H1 (cell line): ENCODE measurements at regions not wholly inside any gene's neighbourhood (a gene's known extent, or its start where the extent isn't known, plus 50 kb on each side); places are given as distances from the start of the nearest gene placed in this dataset.

ENCODE experiments used
- CTCF ChIA-PET: fragments of 300-600 bp; sonication (Branson Sonifier 250); formaldehyde crosslinking; loops from one replicate; lab custom pipeline; 2021; ENCODE audit not compliant: partially characterized antibody; lab: Charles Lee
- POLR2A ChIA-PET: fragments of 300-600 bp; sonication (Branson Sonifier 250); formaldehyde crosslinking; loops from one replicate; lab custom pipeline; 2021; ENCODE audit warnings: inconsistent platforms; ENCODE audit not compliant: partially characterized antibody; lab: Charles Lee
- DNase-seq, 2 experiments: peaks; one replicate each; pipeline versions ENCODE4 v3.0.0 to v3.0.0-alpha.2; 2010 to 2022; ENCODE audit warnings: low spot score in 2 of 2, low read depth in 1 of 2, mixed read lengths in 1 of 2
- FAIRE-seq: peaks from 2 replicates; lab custom pipeline; 2011; peaks lifted over from hg19 to GRCh38; lab: Jason Lieb, UNC
- H2AFZ ChIP-seq: 2 replicates; pipeline ENCODE4 v1.8.1; 2012; ENCODE audit warnings: low read length, inconsistent platforms
- H2AK5ac ChIP-seq: 2 replicates; pipeline ENCODE4 v1.6.1; 2013; ENCODE audit warnings: low read depth, low read length
- H2BK120ac ChIP-seq: replicated peaks from 2 replicates; pipeline ENCODE3; 2013; ENCODE audit warnings: low read depth, low read length, inconsistent platforms
- H2BK12ac ChIP-seq: 2 replicates; pipeline ENCODE4 v1.6.1; 2013; ENCODE audit warnings: low read depth, low read length
- H2BK15ac ChIP-seq: 2 replicates; pipeline ENCODE4 v1.6.1; 2013; ENCODE audit warnings: low read length
- H2BK20ac ChIP-seq: 2 replicates; pipeline ENCODE4 v1.6.1; 2013; ENCODE audit warnings: low read length
- H2BK5ac ChIP-seq: 2 replicates; pipeline ENCODE4 v1.6.1; 2013; ENCODE audit warnings: low read depth, low read length
- H3K14ac ChIP-seq: 2 replicates; pipeline ENCODE4 v1.6.1; 2013; ENCODE audit warnings: inconsistent platforms; ENCODE audit not compliant: insufficient read length
- H3K18ac ChIP-seq: 2 replicates; pipeline ENCODE4 v1.6.1; 2013; ENCODE audit warnings: low read length; ENCODE audit errors: extremely low read depth
- H3K23ac ChIP-seq: 2 replicates; pipeline ENCODE4 v1.6.1; 2013; ENCODE audit warnings: inconsistent platforms; ENCODE audit not compliant: insufficient read length
- H3K23me2 ChIP-seq: 2 replicates; pipeline ENCODE4 v1.6.1; 2013; ENCODE audit warnings: low read depth, low read length
- H3K27ac ChIP-seq: 2 replicates; pipeline ENCODE4 v1.6.1; 2011; ENCODE audit warnings: low read depth, low read length, inconsistent platforms
- H3K27me3 ChIP-seq, 4 experiments: replicated peaks in 1 of 4; 1 replicate in 1 of 4; 2 replicates in 3 of 4; pipeline versions ENCODE4 v1.6.1 to v1.8.1; 2011 to 2013; ENCODE audit warnings: low read length in 3 of 4, mild to moderate bottlenecking in 3 of 4, inconsistent platforms in 2 of 4, mixed read lengths in 2 of 4, moderate library complexity in 1 of 4; ENCODE audit not compliant: control insufficient read depth in 3 of 4, insufficient read depth in 3 of 4; ENCODE audit errors: extremely low read depth in 1 of 4
- H3K36me3 ChIP-seq, 4 experiments: 2 replicates each; pipeline versions ENCODE4 v1.6.1 to v1.8.1; 2011 to 2013; ENCODE audit warnings: mild to moderate bottlenecking in 4 of 4, low read length in 3 of 4, moderate library complexity in 2 of 4, control low read depth in 1 of 4, inconsistent platforms in 1 of 4; ENCODE audit not compliant: insufficient read depth in 4 of 4, control insufficient read depth in 2 of 4
- H3K4ac ChIP-seq: replicated peaks from 2 replicates; pipeline ENCODE3; 2013; ENCODE audit warnings: low read length, low read depth, mixed read lengths, inconsistent platforms; ENCODE audit not compliant: insufficient read length
- H3K4me1 ChIP-seq, 4 experiments: replicated peaks in 1 of 4; 1 replicate in 1 of 4; 2 replicates in 3 of 4; pipeline versions ENCODE4 v1.6.1 to v1.8.1; 2011 to 2013; ENCODE audit warnings: low read length in 3 of 4, inconsistent platforms in 2 of 4, mixed read lengths in 1 of 4; ENCODE audit not compliant: insufficient read depth in 4 of 4, control insufficient read depth in 3 of 4
- H3K4me2 ChIP-seq, 2 experiments: 2 replicates each; pipeline versions ENCODE4 v1.6.1 to v1.8.1; 2011 to 2013; ENCODE audit warnings: low read depth in 2 of 2, low read length in 2 of 2, control low read depth in 1 of 2, inconsistent platforms in 1 of 2, mild to moderate bottlenecking in 1 of 2; ENCODE audit not compliant: insufficient read depth in 1 of 2
- H3K4me3 ChIP-seq, 4 experiments: fragments of 200-600, 300-600 bp in 1 of 4; sonication (generic), shearing (Covaris generic), sonication (Bioruptor Twin) in 1 of 4; 2 replicates each; pipeline versions ENCODE4 v1.5.1 to v1.8.1; 2011 to 2016; ENCODE audit warnings: low read length in 4 of 4, low read depth in 3 of 4, control low read depth in 2 of 4, inconsistent platforms in 2 of 4, mild to moderate bottlenecking in 2 of 4, mixed read lengths in 1 of 4, moderate library complexity in 1 of 4; ENCODE audit not compliant: insufficient read depth in 2 of 4; ENCODE audit errors: extremely low read depth in 1 of 4
- H3K56ac ChIP-seq: replicated peaks from 2 replicates; pipeline ENCODE3; 2013; ENCODE audit warnings: low read depth, mild to moderate bottlenecking, mixed read lengths, low read length, inconsistent platforms; ENCODE audit not compliant: insufficient read length
- H3K79me1 ChIP-seq: 2 replicates; pipeline ENCODE4 v1.6.1; 2013; ENCODE audit warnings: low read depth, low read length, control low read depth
- H3K79me2 ChIP-seq, 2 experiments: 2 replicates each; pipeline versions ENCODE4 v1.6.1 to v1.8.1; 2012 to 2013; ENCODE audit warnings: low read length in 2 of 2, mild to moderate bottlenecking in 2 of 2, inconsistent platforms in 1 of 2; ENCODE audit not compliant: insufficient read depth in 2 of 2, control insufficient read depth in 1 of 2
- H3K9ac ChIP-seq, 4 experiments: replicated peaks in 1 of 4; 1 replicate in 1 of 4; 2 replicates in 3 of 4; pipeline versions ENCODE4 v1.6.1 to v1.8.1; 2011 to 2013; ENCODE audit warnings: low read depth in 3 of 4, low read length in 3 of 4, control low read depth in 2 of 4, mild to moderate bottlenecking in 2 of 4, moderate library complexity in 2 of 4, inconsistent platforms in 1 of 4; ENCODE audit errors: extremely low read depth in 1 of 4
- H3K9me3 ChIP-seq, 2 experiments: 2 replicates each; pipeline versions ENCODE4 v1.6.1 to v1.8.1; 2012 to 2013; ENCODE audit warnings: mild to moderate bottlenecking in 2 of 2, moderate library complexity in 2 of 2, control low read depth in 1 of 2, inconsistent platforms in 1 of 2, low read depth in 1 of 2, low read length in 1 of 2, mixed read lengths in 1 of 2; ENCODE audit not compliant: insufficient read depth in 2 of 2
- H4K20me1 ChIP-seq, 2 experiments: replicated peaks in 1 of 2; 2 replicates each; pipeline versions ENCODE3 to v1.8.1; 2011 to 2013; ENCODE audit warnings: inconsistent platforms in 2 of 2, low read length in 2 of 2, mild to moderate bottlenecking in 1 of 2; ENCODE audit not compliant: insufficient read depth in 2 of 2, control insufficient read depth in 1 of 2
- H4K5ac ChIP-seq: 2 replicates; pipeline ENCODE4 v1.6.1; 2013; ENCODE audit warnings: low read length, low read depth, mixed read lengths, inconsistent platforms; ENCODE audit not compliant: insufficient read length
- H4K8ac ChIP-seq: 2 replicates; pipeline ENCODE4 v1.8.0; 2013; ENCODE audit warnings: mild to moderate bottlenecking, moderate library complexity, low read length, inconsistent platforms; ENCODE audit not compliant: insufficient read depth; ENCODE audit errors: extremely low read depth
- H4K91ac ChIP-seq: replicated peaks from 2 replicates; pipeline ENCODE3; 2013; ENCODE audit warnings: low read length, mixed read lengths, inconsistent platforms; ENCODE audit not compliant: insufficient read length
- ASH2L ChIP-seq: fragments of 200-600, 300-600 bp; sonication (generic); IDR thresholded peaks from one replicate; pipeline ENCODE4 v1.7.1; 2017; ENCODE audit warnings: low read length
- CBX8 ChIP-seq: fragments of 300-800, 300-1000 bp; sonication (generic); IDR thresholded peaks from 2 replicates; pipeline ENCODE4 v1.7.1; 2016; ENCODE audit warnings: low read depth, low read length, borderline replicate concordance
- CHD1 ChIP-seq: IDR thresholded peaks from 2 replicates; pipeline ENCODE4 v1.6.1; 2012; ENCODE audit warnings: low read depth, low read length, improper control_type of control experiment
- CREB1 ChIP-seq: IDR thresholded peaks from 2 replicates; pipeline ENCODE4 v1.6.1; 2012; ENCODE audit warnings: inconsistent platforms
- EZH2 ChIP-seq: fragments of 200-600 bp; sonication (generic); IDR thresholded peaks from 2 replicates; pipeline ENCODE4 v1.7.1; 2012; ENCODE audit warnings: low read depth, mild to moderate bottlenecking, moderate library complexity, low read length, inconsistent platforms; ENCODE audit not compliant: severe bottlenecking
- NANOG ChIP-seq: IDR thresholded peaks from 2 replicates; pipeline ENCODE4 v1.6.1; 2011; ENCODE audit warnings: low read length, low read depth, mild to moderate bottlenecking, inconsistent platforms; ENCODE audit not compliant: insufficient read depth, poor library complexity, severe bottlenecking
- PHF8 ChIP-seq: fragments of 200-600 bp; sonication (generic); conservative IDR thresholded peaks from 2 replicates; pipeline ENCODE4 v1.7.1; 2012; ENCODE audit warnings: low read depth, mild to moderate bottlenecking, inconsistent platforms, low read length, moderate library complexity
- POU5F1 ChIP-seq: IDR thresholded peaks from 2 replicates; pipeline ENCODE4 v1.6.1; 2011; ENCODE audit warnings: low read depth, mild to moderate bottlenecking, low read length, moderate library complexity
- RAD21 ChIP-seq, 2 experiments: IDR thresholded peaks in 1 of 2; conservative IDR thresholded peaks in 1 of 2; 2 replicates each; pipeline ENCODE4 v1.6.1; 2011; ENCODE audit warnings: low read depth in 2 of 2, low read length in 2 of 2, improper control_type of control experiment in 1 of 2, inconsistent platforms in 1 of 2, mild to moderate bottlenecking in 1 of 2, moderate library complexity in 1 of 2
- SIN3A ChIP-seq, 2 experiments: IDR thresholded peaks in 1 of 2; conservative IDR thresholded peaks in 1 of 2; 2 replicates each; pipeline ENCODE4 v1.6.1; 2011 to 2012; ENCODE audit warnings: low read length in 2 of 2, improper control_type of control experiment in 1 of 2, low read depth in 1 of 2, mild to moderate bottlenecking in 1 of 2
- TCF12 ChIP-seq: IDR thresholded peaks from 2 replicates; pipeline ENCODE4 v1.6.1; 2011; ENCODE audit warnings: low read depth, mild to moderate bottlenecking, low read length
- WGBS, 2 experiments: shearing (Covaris generic) in 1 of 2; methylation state at CpG; one replicate each; pipeline versions ENCODE4 v1.1.6 to v1.1.7; 2013 to 2015; ENCODE audit warnings: low lambda C conversion rate in 2 of 2, mixed read lengths in 2 of 2, inconsistent platforms in 1 of 2, low coverage in 1 of 2, missing lambda C conversion rate in 1 of 2; ENCODE audit not compliant: insufficient replicate concordance in 2 of 2, insufficient coverage in 1 of 2, insufficient read length in 1 of 2; ENCODE audit errors: extremely low coverage in 1 of 2, missing lambda C conversion rate in 1 of 2; 5-methylcytosine and 5-hydroxymethylcytosine counted together

DNA sequence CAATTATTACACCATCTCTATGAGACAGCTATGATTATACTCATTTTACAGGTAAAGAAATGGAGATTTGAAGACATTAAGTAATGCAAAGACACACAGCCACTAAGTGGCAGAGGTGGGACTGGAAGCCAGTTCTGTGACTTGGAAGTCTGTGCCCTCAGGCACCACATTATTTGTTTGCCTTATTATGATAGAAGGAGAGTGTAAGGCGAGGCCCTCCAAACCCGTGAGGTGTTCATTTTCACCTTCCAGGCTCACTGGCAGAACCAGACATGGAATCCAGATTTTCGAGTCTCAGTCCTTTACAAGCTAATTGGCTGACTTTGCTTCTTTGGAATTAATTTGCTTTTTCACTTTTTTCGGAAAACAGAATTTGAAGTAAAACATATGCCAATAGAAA lies 107.9 kb downstream of the CAND1 start:
- Histone ChIP-seq H3K23me2 (no peaks in the 10 kb centered on the region), H2BK120ac (no peak overlapping the region), H2AFZ (no peak overlapping the region), H4K91ac (no peak overlapping the region), H3K79me2 (no peaks in the 10 kb centered on the region), H3K36me3 (no peaks in the 10 kb centered on the region), H3K18ac (no peak overlapping the region), H3K27ac (no peak overlapping the region), H3K27me3 (no peaks in the 10 kb centered on the region), H4K5ac (no peak overlapping the region), H4K20me1 (no peaks in the 10 kb centered on the region), H2BK20ac (no peak overlapping the region), H3K79me1 (no peaks in the 10 kb centered on the region), H3K4ac (no peak overlapping the region), H2AK5ac (no peak overlapping the region), H2BK12ac (no peak overlapping the region), H3K23ac (no peak overlapping the region), H2BK15ac (no peak overlapping the region), H3K56ac (no peak overlapping the region), H3K4me1 (no peaks in the 10 kb centered on the region), H3K9ac (no peak overlapping the region), H3K4me2 (no peak overlapping the region), H3K14ac (no peak overlapping the region), H3K9me3 (no peaks in the 10 kb centered on the region), H2BK5ac (no peak overlapping the region), H3K4me3 (no peak overlapping the region), H4K8ac (no peak overlapping the region)
- POLR2A ChIA-PET = no interaction called here
- no peak for FAIRE-seq
- 83% methylated on average over 4 of the region's 4 CpGs; no CpG with 5 or more reads in 1 of the 2 experiments for whole genome bisulfite sequencing, 2 experiments
- DNase-seq = no peak
- CTCF ChIA-PET = interaction anchor here (0.8 to 2.2 kb wide), 4 partner anchors 9 to 36 kb away, joined by 3 to 10 read pairs (median 5); no protein-coding TSS in a partner anchor
- no peak for TF ChIP-seq PHF8
- no peak for TF ChIP-seq NANOG
- no peak for TF ChIP-seq RAD21 (IDR thresholded peaks at IDR 0.05 in 1 of 2, conservative IDR thresholded peaks at IDR 0.05 in 1 of 2; ENCODE audit: low read depth in 2 of 2, low read length in 2 of 2)
- no peak for TF ChIP-seq TCF12
- no peak for TF ChIP-seq ASH2L
- no peak for TF ChIP-seq CBX8
- no peak for TF ChIP-seq POU5F1
- TF ChIP-seq EZH2 = no peak
- TF ChIP-seq CREB1 = no peak
- TF ChIP-seq SIN3A (conservative IDR thresholded peaks at IDR 0.05 in 1 of 2, IDR thresholded peaks at IDR 0.05 in 1 of 2; ENCODE audit: low read depth in 1 of 2, low read length in 2 of 2) = no peak
- no peak for TF ChIP-seq CHD1
